NCI-H1436 treated with DMSO at 0.1 percent for 48 hours (cell line): ENCODE measurements at regions not wholly inside any gene's neighbourhood (a gene's known extent, or its start where the extent isn't known, plus 50 kb on each side); places are given as distances from the start of the nearest gene placed in this dataset.

Experiments used
- DNase-seq: peaks from one replicate; lab custom pipeline; 2025; lab: John Stamatoyannopoulos, UW

DNA sequence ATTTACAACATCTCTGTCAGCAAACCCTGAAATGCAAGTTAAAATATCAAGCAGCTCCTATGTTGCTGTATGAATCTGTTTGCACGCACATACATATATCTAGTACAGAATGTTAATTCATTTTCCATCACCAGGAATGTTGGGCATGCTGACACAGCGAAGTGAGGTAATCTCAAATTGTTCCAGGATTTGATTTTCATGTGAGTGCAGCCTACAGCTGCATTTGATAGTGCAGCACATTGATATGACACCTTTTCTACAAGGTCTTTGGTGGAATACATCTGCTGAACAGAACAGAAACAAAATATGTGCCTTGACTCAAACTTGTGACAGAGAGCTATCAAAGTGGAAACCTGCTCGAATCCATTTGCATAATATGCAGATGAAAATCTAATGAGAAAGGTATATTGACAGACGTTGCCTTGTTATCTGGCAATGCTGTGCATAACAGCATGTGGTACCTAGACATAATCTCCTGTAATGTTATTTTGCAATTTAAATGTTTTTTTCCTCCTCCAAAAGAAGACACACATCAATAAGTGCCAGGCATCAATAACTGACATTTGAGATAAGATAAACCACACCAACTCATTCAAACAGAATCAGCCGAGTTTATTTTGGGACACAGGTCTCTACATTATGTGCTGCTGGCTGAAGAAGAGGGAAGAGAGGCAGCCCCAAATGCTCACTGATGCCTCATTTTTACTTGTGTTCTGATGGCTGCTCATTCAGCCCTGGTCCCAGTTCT lies 512.2 kb downstream of the ZNF608 start:
- DNase-seq: no peak

DNA sequence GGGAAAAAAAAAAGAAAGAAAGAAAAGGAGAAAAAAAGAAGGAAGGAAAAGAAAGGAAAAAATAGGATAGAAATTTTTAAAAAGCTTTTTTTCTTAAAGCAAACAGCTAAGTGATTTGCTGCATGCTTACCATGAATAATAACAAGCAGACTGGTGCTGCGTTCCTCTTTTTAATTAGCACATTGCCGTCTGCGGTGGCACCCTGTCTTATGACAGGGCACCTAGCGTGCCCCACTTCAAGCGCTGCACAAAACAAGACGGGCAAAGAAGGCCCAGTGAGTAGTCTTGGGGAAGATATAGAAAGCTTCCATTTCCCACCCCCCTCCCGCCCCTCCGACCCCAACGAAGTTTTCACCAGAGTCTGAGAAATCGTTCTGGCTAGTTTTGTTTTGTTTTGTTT lies 513.9 kb downstream of the ZNF608 start:
- DNase-seq: no peak

DNA sequence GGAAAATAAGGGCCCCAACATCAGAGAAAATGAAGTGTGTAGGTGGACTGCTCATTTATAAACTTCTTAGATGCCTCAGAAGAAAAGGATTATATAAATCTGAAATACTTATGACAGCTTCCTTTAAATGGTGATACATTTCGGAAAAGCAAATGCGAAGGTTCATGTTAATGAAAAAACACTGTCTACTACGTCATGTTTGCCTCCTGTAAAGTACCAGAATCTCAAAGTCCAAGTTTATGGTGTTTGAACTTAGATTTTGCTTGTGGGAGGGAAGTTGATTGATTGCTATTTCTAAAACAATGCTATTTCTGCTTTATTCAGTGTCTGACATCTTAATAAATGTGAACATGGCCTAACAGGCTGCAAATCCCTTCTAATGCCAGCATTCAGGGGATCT lies 514.6 kb downstream of the ZNF608 start:
- no peak for DNase-seq

DNA sequence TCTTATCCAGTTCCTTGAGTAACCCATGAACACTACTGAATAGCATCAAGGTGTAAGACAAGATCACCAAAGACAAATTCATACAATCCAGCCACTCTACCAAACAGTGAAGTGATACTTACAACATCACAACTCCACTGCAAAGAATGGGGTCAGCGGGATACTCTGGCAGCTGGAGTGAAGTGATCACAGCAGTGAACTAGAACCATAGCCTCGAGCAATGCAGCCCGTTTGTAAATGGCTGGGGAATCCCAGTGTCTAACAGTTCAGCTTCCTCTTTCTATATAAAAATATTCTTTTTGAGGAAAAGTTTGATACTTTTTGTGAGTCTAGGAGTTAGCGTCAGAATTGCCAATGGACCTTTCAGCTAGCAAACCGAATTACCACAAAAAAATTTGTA lies 515.2 kb downstream of the ZNF608 start:
- DNase-seq: no peak

DNA sequence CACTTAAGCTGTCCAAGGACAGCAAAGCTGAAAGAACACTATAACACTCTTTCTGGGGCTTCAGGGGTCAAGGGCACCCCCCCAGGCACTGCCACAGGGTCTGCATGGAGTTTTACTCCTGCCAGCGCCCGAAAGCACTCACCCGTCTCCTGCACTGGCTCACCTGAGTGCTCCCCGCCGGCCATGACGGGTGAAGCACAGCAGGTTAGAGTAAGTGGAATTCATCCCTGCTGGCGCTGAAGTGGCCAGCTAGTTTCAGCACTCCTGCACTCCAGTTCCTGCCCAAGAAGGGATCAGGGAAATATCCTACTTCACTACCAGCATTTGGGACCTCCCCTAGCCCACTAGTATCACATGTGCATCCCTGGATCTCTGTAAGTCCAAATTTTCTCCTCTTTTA lies 516.0 kb downstream of the ZNF608 start:
- no peak for DNase-seq

DNA sequence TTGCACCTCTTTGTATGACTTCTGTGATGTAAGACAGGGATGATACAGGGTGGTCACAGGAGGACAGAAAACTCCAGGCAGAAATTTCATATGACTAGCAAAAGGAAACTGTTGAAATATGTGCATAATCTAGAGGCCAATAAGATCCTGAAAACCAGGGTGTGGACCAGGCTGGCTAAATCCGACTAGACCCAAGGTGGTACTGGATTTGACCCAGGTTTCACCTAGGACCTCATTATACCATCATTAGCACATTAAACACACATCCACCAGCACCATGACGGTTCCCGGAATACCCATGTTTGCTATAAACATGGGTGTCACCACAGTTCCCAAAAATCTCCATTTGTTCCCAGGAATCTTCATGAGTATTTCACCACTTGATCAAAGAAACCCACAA lies 517.1 kb downstream of the ZNF608 start:
- DNase-seq: no peak

DNA sequence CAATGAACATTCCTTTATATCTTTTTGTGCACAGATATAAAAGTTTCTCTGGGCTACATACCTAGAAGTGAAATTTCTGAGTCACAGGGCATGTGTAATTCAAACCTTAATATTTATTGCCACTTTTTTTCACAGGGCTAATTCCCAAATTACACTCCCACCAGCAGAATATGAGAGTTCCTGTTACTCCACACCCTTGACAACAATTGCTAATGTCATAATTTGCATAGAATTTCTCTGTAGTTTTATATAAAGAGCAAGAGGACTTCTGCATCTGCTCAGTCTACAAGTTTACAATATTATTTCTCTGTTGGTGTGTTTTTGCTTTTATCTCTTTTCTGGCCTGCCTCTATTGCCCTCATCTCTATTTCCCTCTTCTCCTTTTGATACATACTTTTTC lies 518.5 kb downstream of the ZNF608 start:
- DNase-seq: no peak

DNA sequence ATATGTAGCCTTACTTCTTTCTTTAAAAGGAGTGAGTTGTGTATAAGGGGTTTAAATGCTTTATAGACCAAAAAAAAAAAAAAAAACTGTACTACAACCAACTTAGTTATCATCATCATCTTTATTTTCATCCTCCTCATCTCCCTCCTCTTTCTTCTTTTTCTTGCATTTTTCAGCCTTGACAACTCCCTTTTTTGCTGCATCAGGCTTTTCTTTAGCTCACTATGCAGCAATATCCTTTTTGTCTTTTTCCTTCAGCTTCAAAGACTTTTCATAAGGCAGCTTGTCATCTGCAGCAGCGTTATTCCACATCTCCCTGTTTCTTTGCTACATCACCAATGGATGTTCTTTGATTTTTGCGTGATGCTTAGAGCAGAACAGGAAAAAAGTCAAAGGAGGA lies 526.0 kb downstream of the ZNF608 start:
- no peak for DNase-seq

DNA sequence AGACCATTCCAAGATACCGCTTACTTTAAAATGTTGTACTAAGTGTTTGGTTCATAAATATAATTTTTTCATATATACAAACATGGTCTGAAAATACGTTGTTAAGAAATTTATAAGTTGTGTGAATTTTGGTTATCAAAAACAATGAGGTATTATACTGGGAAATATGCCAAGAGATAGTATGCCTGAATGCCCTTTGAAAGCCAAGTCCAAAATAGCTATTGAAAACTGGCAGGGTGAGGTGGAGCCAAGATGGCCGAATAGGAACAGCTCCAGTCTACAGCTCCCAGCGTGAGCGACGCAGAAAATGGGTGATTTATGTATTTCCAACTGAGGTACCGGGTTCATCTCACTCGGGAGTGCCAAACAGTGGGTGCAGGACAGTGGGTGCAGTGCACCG lies 533.5 kb downstream of the ZNF608 start:
- no peak for DNase-seq

DNA sequence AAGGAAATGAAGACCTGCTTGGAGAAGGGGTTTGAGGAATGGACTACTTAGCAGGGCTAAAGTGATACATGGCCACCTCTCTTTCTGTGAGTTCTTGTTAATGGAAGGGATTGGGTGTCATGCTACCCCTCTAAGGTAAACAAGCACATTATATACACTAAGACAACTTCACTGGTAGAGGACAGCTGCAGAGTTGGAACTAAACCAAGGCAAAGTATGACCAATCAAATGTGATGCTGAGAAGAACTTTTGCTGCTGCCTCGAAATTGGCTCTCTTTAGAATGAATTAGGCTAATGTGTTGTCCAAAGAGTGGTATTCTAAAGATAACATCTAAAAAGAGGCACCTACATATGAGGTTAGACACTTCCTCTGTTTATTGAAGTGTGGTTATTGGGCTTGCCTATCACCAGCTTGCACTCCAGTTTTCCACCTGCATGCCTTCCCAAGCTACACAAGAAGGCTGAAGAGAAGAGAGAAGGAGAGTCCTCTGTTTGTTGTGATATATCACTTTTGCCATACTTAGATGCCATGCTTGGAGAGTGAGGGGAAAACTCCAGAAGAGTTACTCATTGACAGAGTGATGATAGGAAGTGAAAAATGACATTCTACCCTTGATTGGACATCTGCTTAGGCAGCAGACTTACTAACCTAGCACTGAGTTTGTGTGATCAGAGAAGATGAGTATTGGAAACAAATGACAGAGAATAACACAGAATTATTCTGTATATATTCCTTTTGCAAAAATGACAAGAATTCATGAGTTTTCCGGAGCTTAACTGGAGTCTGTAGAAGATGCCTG lies 536.1 kb downstream of the ZNF608 start:
- no peak for DNase-seq

DNA sequence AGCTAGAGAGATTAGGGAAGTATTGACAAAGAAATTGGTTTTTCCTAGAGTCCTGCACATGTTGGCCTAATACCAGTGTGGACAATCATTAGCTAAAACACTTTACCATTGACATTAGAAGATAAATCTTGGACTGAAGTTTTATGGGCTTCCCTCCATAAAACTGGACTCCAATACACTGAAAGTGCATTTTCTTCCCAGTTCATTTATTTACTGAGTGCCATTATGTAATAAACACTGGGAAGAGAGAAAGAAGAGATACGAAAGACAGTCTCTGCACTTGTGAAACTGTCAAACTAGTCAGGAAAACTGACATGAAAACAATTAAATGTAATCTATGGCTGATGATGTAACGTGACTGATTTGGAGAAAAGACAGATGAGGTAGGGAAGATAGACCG lies 539.3 kb downstream of the ZNF608 start:
- DNase-seq: no peak

DNA sequence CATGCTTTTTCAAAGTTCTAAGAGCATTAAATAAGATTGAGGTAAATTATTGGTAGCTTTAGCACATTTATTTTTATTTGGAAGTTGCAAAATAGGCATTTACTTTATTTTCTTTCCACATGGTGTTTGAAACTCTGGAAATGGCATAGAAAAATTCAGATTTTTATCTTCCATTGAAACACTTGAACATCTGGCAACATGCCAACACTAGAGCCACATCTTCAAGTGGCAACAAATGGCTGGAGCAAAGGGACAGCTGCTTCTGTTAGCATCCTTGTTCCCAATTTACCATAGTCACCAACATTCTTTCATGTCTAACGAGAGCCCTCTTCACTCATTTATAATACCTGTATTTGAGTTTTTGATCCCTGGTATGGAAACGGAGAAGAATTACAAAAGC lies 539.9 kb downstream of the ZNF608 start:
- DNase-seq: no peak

DNA sequence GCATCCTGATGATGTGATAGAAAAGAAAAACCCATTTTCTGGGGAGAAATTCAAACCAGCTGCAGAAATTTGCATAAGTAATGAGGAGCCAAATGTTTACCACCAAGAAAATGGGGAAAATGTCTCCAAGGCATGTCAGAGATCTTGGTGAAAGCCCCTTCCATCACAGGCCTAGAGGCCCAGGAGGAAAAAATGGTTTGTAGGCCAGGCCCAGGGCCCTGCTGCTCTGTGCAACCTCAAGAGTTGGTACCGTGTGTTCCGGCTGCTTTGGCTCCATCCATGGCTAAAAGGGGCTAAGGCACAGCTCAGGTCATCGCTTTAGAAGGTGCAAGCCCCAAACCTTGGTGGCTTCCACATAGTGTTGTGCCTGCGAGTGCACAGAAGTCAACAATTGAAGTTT lies 543.1 kb downstream of the ZNF608 start:
- DNase-seq: no peak

DNA sequence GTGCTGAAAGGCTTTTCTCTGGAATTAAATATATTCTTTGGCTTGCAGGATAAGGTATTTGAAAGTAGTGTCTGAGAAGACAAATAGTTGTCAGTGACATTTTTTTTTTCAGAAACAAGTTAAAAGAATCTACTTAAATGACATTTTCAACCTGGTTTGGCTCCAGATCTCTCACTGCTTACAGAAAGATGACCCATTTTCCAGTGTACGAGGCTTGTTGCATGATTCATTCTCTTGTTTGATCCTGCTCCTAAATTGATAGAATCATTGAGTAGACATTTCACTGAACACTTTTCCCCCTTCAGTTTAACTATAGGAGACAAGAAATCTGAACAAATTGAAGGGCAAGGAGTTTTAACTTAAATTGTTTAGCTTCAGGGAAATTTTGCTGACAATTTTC lies 546.1 kb downstream of the ZNF608 start:
- DNase-seq: no peak

DNA sequence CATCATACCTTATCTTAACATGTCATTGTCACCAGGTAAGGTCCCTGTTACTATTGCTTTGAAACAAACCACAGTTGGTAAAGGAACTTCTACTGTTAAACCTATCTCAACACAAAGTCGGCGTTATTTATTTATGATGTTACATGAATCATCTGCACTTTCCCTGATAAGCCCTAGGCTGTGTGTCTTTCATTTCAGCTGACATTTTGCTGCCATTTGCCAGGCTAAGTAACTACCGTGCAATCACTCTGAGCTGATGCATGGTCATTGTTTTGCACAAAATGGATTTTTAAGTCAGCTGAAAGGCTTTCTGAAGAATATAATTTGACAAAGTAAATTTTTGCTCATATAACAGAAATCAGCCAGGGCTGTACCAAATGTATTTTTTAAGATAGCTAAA lies 546.5 kb downstream of the ZNF608 start:
- no peak for DNase-seq

DNA sequence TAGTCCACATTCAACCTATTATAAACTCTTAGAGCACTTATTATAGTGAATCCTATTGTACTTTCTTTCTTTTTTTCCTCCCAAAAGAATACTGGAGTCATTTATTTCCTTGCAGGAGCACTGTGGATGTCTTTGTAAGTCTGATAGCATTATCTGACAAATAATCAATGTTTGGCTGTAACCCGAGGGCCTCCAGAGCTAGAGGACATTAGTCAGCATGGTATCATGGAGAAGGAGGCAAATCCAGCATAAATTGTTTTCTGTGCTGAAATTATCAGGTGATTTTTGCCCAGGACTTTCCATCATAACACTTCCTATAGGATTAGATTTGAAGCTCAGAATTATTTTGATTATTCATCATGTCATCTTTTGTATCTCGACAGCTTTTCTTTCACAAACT lies 551.0 kb downstream of the ZNF608 start:
- DNase-seq: no peak

DNA sequence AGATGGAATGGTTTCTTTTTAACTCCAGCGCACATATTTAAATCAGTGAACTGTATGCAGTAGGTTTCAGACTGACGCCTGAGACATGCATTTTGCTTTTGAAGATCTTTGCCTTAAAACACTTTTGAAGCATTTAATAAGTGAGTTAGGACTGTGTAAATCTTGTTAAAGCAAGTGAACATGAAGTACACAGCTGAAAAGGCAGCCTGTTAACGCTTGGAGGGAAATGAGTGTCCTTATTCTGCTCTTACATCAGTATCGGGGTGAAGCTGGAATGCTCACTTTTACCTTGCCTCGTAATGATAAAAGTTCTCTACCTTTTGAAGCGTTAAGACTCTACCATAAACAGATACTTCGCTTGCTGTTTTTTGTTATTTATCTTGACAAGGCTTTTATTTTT lies 552.2 kb downstream of the ZNF608 start:
- no peak for DNase-seq

DNA sequence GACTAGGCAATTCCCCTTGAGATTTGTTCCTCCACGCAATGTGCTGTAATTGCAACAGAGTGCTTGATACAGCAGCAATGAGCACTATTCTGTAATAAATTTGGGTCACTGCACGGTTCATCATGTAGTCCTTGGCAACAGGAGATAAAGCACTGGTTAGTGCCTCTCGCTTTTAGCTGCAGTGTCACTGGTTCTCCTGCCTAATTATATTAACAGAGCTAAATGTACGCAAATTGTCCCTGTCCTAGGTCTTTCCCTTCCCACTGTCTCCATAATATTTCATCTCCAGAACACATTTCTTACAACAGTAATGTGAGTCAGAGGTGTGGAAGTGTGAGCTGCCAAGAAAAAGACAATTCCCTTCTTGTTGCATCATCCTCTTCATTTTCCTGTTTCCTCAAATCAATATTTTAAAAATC lies 553.1 kb downstream of the ZNF608 start:
- no peak for DNase-seq

DNA sequence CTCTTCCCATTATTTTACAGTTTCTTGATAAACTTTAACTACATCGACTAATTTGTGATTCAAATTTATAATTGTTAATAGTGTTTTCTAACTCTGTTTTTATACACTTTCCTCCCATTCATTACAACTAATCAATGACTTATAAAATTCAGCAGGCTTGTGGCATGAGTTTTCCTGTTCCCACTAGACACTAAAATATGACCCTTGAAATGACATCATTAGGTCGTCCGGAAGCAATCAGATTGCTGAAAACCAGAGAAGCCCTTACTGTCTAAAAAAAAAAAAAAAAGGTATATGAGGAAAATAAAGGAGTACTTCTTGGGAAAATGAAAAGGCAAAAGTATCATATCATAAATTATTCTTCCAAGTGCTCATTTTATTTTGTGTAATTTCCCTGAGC lies 553.7 kb downstream of the ZNF608 start:
- DNase-seq: no peak

DNA sequence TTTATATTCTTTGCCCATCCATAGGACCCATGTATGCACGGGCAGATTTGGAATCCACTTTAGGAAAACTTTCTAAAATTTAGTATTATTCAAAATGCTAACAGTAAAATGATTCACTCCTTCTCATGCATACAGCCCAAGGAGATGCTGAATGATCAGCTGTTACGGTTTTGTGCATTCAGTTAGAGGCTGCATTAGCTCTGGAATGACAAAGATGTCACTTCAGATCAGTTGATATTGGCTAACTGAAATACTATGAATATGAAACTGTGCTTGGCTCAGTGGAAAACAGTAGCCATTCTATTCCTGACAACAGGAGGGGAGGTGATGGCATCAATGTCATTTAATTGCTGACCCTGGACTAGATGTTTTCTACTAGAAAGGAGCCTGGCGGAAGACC lies 560.7 kb downstream of the ZNF608 start:
- no peak for DNase-seq

DNA sequence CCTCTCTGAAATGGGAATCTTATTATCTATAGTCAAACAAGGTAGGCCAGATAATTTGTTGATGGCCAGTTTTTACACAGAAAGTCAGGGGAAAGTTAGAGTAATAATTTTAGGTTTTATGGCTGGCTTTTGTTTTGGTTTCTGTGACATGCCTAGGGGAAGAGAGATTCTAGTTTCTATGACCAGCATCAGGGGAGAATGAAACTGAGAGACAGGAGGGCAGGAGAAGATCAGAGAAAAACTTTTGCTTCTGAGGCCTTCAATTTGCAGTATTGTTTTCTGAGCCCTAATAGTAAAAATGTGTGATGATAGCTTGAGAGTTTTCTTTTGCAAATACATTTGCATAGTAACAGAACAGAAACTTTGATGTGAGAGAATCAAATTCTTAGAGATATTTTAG lies 564.3 kb downstream of the ZNF608 start:
- DNase-seq: no peak

DNA sequence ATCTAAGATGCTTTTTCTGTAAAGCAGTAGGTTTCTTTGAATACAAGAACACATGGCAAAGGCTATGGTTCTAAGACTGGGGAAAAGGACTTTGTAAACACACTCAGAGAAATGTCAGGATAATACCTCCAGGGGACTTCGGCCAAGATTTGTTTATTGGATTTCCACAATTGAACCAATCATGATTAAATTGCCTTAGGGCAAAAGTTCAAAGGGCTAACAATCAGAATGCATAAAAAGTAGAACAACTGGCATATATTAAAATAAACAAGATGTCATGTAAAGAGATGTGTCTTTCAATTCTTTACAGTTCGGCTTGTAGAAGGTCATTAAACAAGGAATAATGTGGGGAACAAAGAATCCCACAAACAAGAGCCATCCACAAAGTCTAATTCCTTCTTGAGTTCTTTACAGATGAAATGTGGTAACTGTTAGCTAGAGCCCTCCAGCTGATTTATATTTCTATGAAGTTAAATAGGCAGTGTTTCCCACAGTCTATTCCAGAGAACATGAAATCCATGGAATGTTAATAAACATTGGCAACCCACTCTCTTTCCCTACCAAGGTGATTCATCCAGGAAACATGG lies 565.5 kb downstream of the ZNF608 start:
- DNase-seq: no peak

DNA sequence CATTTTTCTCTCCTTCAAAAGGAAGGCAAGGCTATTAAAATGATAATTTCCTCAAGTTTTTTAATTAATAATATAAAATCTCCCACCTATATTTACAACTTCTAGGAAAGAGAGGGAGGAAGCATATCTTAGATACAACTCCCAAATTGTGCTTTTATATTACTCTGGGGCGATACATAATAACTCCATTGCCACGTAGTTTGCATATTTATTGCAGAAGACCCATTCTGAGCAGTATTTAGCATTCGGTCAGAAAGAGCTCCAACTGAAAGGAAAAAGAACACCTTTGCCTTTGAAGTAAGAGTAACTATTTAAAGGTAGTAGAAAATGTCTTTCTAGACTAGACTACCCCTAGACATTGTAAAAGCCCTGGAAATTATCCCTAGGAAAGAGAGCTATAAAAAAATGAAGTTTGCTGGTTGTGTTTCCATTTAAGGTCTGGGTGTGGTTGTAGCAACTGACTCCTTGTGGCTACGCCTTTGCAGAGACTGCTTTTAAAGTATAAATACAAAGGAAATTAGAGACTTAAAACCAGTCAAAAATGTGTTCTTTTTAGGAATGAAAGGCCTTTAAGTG lies 566.1 kb downstream of the ZNF608 start:
- DNase-seq: no peak
